ENCODE measurements at regions not wholly inside any gene's neighbourhood (a gene's known extent, or its start where the extent isn't known, plus 50 kb on each side); places are given as distances from the start of the nearest gene placed in this dataset.
"Not testable (repeated sequence)": the region's sequence is repeated elsewhere in the genome, so short reads cannot be mapped to it uniquely, and the experiment has no call there.

- WGBS (ENCODE audit: insufficient coverage) = 100% methylated on average over 1 of the region's 1 CpG
- no peak overlapping the region for H3K9ac ChIP-seq (ENCODE audit: low read length)
- Mint-ChIP-seq H3K27me3 (peaks cover 4% of the 10 kb centered on the region), H3K4me3 (no peak overlapping the region), H3K27ac (no peak overlapping the region), H3K4me1 (peaks cover 10% of the 10 kb centered on the region), H3K9me3 (ENCODE audit: insufficient read depth) (no peaks in the 10 kb centered on the region)
- H3K79me2 ChIP-seq (ENCODE audit: control insufficient read depth, insufficient read depth, low read length) = no peaks in the 10 kb centered on the region
- ChIA-PET CTCF (no interaction called here), POLR2A (no interaction called here)
- no peak overlapping the region for H2AFZ ChIP-seq (ENCODE audit: insufficient read depth, low read depth, low read length, poor library complexity, severe bottlenecking)
- ATAC-seq (ENCODE audit: low read depth) = no peak
- no peak overlapping the region for H3K4me2 ChIP-seq (replicated peaks; ENCODE audit: low read depth, low read length, poor library complexity, severe bottlenecking)
- intact Hi-C loops (cut with micrococcal nuclease) = no loop called here
- no peak for TF ChIP-seq EZH2 (IDR thresholded peaks at IDR 0.05; ENCODE audit: borderline replicate concordance, insufficient read depth, low read depth, low read length, poor library complexity, severe bottlenecking)
- TF ChIP-seq, protein P1, sequence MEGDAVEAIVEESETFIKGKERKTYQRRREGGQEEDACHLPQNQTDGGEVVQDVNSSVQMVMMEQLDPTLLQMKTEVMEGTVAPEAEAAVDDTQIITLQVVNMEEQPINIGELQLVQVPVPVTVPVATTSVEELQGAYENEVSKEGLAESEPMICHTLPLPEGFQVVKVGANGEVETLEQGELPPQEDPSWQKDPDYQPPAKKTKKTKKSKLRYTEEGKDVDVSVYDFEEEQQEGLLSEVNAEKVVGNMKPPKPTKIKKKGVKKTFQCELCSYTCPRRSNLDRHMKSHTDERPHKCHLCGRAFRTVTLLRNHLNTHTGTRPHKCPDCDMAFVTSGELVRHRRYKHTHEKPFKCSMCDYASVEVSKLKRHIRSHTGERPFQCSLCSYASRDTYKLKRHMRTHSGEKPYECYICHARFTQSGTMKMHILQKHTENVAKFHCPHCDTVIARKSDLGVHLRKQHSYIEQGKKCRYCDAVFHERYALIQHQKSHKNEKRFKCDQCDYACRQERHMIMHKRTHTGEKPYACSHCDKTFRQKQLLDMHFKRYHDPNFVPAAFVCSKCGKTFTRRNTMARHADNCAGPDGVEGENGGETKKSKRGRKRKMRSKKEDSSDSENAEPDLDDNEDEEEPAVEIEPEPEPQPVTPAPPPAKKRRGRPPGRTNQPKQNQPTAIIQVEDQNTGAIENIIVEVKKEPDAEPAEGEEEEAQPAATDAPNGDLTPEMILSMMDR (IDR thresholded peaks at IDR 0.05) = no peak
- no peaks in the 10 kb centered on the region for H3K27me3 ChIP-seq (replicated peaks in 1 of 4; ENCODE audit: control extremely low read depth in 1 of 4, control insufficient read depth in 3 of 4, insufficient read depth in 4 of 4, low read length in 3 of 4)
- H3K9me3 ChIP-seq (ENCODE audit: control extremely low read depth in 1 of 3, control insufficient read depth in 2 of 3, insufficient read depth in 1 of 3, low read length in 2 of 3) = no peaks in the 10 kb centered on the region
- no peak overlapping the region for H3K4me3 ChIP-seq (ENCODE audit: control extremely low read depth in 1 of 5, extremely low read depth in 1 of 5, insufficient read depth in 1 of 5, low read depth in 2 of 5, low read length in 4 of 5)
- DNase-seq = no peak
- no peaks in the 10 kb centered on the region for H3K36me3 ChIP-seq (replicated peaks in 1 of 2; ENCODE audit: control extremely low read depth in 1 of 2, control insufficient read depth in 1 of 2, extremely low read depth in 1 of 2, insufficient read depth in 2 of 2, low read length in 1 of 2)
- H4K20me1 ChIP-seq (ENCODE audit: control insufficient read depth, insufficient read depth, low read length, poor library complexity, severe bottlenecking) = no peaks in the 10 kb centered on the region
- H3K4me1 ChIP-seq (ENCODE audit: control insufficient read depth in 2 of 2, insufficient read depth in 2 of 2, low read length in 2 of 2) = peaks cover 0 to 6% of the 10 kb centered on the region in 2 donors
- no peak overlapping the region for H3K27ac ChIP-seq (ENCODE audit: low read length in 2 of 2)
Measured at GRCh38 chr10:64116707-64117106, 595.5 kb downstream of the REEP3 start.

DNA sequence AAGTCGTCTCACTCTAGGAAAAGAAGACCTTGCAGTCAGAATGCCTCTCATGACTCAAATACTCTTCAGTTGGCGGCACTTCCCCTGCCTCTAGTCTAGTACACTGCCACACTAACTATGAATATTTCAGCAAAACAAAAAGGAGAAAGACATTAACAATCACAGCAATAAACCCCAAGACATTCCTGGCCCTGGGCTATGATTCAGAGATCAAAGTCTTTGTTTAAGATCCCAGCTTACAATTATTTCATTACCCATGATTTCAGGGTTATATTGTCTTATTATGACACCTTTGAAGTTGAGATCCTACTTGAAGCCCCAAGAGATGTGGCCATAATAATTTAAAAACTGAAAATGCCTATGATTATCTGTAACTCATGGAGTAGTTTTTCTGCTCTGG is 597.5 kb downstream of the REEP3 start:
- Histone ChIP-seq H3K9me3 (ENCODE audit: control extremely low read depth in 1 of 3, control insufficient read depth in 2 of 3, insufficient read depth in 1 of 3, low read length in 2 of 3) (no peaks in the 10 kb centered on the region), H3K27me3 (replicated peaks in 1 of 4; ENCODE audit: control extremely low read depth in 1 of 4, control insufficient read depth in 3 of 4, insufficient read depth in 4 of 4, low read length in 3 of 4) (no peaks in the 10 kb centered on the region), H3K4me1 (ENCODE audit: control insufficient read depth in 2 of 2, insufficient read depth in 2 of 2, low read length in 2 of 2) (no peaks in the 10 kb centered on the region), H3K4me3 (ENCODE audit: control extremely low read depth in 1 of 5, extremely low read depth in 1 of 5, insufficient read depth in 1 of 5, low read depth in 2 of 5, low read length in 4 of 5) (no peak overlapping the region), H3K36me3 (replicated peaks in 1 of 2; ENCODE audit: control extremely low read depth in 1 of 2, control insufficient read depth in 1 of 2, extremely low read depth in 1 of 2, insufficient read depth in 2 of 2, low read length in 1 of 2) (no peaks in the 10 kb centered on the region), H3K79me2 (ENCODE audit: control insufficient read depth, insufficient read depth, low read length) (no peaks in the 10 kb centered on the region), H3K4me2 (replicated peaks; ENCODE audit: low read depth, low read length, poor library complexity, severe bottlenecking) (no peak overlapping the region), H2AFZ (ENCODE audit: insufficient read depth, low read depth, low read length, poor library complexity, severe bottlenecking) (no peak overlapping the region), H3K27ac (ENCODE audit: low read length in 2 of 2) (no peak overlapping the region), H4K20me1 (ENCODE audit: control insufficient read depth, insufficient read depth, low read length, poor library complexity, severe bottlenecking) (no peaks in the 10 kb centered on the region), H3K9ac (ENCODE audit: low read length) (no peak overlapping the region)
- TF ChIP-seq, protein P1 (IDR thresholded peaks at IDR 0.05) = no peak
- Mint-ChIP-seq H3K4me1 (no peaks in the 10 kb centered on the region), H3K27ac (no peak overlapping the region), H3K9me3 (ENCODE audit: insufficient read depth) (no peaks in the 10 kb centered on the region), H3K27me3 (peaks cover under 1% of the 10 kb centered on the region), H3K4me3 (no peak overlapping the region)
- ATAC-seq (ENCODE audit: low read depth) (no peak), DNase-seq (no peak)
- ChIA-PET POLR2A (no interaction called here), CTCF (no interaction called here)
- WGBS (ENCODE audit: insufficient coverage) = 90% methylated on average over 1 of the region's 2 CpGs
- intact Hi-C loops (cut with micrococcal nuclease) = no loop called here

DNA sequence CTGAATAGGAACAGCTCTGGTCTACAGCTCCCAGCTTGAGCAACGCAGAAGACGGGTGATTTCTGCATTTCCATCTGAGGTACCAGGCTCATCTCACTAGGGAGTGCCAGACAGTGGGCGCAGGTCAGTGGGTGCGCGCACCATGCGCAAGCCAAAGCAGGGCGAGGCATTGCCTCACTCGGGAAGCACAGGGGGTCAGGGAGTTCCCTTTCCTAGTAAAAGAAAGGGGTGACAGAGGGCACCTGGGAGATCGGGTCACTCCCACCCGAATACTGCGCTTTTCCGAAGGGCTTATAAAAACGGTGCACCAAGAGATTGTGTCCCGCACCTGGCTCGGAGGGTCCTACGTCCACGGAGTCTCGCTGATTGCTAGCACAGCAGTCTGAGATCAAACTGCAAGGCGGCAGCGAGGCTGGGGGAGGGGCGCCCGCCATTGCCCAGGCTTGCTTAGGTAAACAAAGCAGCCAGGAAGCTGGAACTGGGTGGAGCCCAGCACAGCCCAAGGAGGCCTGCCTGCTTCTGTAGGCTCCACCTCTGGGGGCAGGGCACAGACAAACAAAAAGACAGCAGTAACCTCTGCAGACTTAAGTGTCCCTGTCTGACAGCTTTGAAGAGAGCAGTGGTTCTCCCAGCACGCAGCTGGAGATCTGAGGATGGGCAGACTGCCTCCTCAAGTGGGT is 599.2 kb downstream of the REEP3 start:
- H3K27ac ChIP-seq (ENCODE audit: low read length in 2 of 2); H3K27ac Mint-ChIP-seq; H3K4me2 ChIP-seq (replicated peaks; ENCODE audit: low read depth, low read length, poor library complexity, severe bottlenecking); H3K27me3 ChIP-seq (replicated peaks in 1 of 4; ENCODE audit: control extremely low read depth in 1 of 4, control insufficient read depth in 3 of 4, insufficient read depth in 4 of 4, low read length in 3 of 4); DNase-seq; CTCF ChIA-PET; H3K36me3 ChIP-seq (replicated peaks in 1 of 2; ENCODE audit: control extremely low read depth in 1 of 2, control insufficient read depth in 1 of 2, extremely low read depth in 1 of 2, insufficient read depth in 2 of 2, low read length in 1 of 2); H3K4me3 ChIP-seq (ENCODE audit: control extremely low read depth in 1 of 5, extremely low read depth in 1 of 5, insufficient read depth in 1 of 5, low read depth in 2 of 5, low read length in 4 of 5); H3K9me3 Mint-ChIP-seq (ENCODE audit: insufficient read depth); H2AFZ ChIP-seq (ENCODE audit: insufficient read depth, low read depth, low read length, poor library complexity, severe bottlenecking); H3K27me3 Mint-ChIP-seq; H3K9me3 ChIP-seq (ENCODE audit: control extremely low read depth in 1 of 3, control insufficient read depth in 2 of 3, insufficient read depth in 1 of 3, low read length in 2 of 3); H3K4me1 ChIP-seq (ENCODE audit: control insufficient read depth in 2 of 2, insufficient read depth in 2 of 2, low read length in 2 of 2); H3K79me2 ChIP-seq (ENCODE audit: control insufficient read depth, insufficient read depth, low read length); H4K20me1 ChIP-seq (ENCODE audit: control insufficient read depth, insufficient read depth, low read length, poor library complexity, severe bottlenecking); ATAC-seq (ENCODE audit: low read depth); intact Hi-C loops (cut with micrococcal nuclease); H3K4me3 Mint-ChIP-seq; H3K9ac ChIP-seq (ENCODE audit: low read length); H3K4me1 Mint-ChIP-seq; POLR2A ChIA-PET: not testable (repeated sequence)
- WGBS (ENCODE audit: insufficient coverage) = 98% methylated on average over 8 of the region's 23 CpGs

Measured in B cell (primary cell).